ENCODE measurements at regions not wholly inside any gene's neighbourhood (a gene's known extent, or its start where the extent isn't known, plus 50 kb on each side); places are given as distances from the start of the nearest gene placed in this dataset.

DNA sequence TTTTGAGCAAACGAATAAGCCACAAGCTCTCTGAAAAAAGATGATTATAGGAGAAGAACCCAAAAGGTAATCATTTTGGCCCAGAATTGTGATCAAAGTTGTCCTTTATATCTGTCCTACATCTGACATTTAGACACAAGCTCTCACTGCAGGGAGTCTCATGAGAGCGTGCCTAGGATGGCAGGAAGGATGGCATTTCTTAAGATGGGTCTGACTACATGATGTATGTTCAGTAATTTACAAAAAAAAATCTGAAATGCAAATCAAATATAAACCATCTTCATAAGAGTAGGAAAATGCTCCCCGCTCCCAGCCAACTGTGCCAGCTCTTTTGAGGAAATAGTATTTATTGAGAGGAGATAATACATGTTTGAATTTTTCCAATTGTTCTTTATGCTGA is 81.0 kb upstream of the MBNL2 start:
- Histone ChIP-seq H3K36me3 (ENCODE audit: control insufficient read depth in 2 of 2, extremely low read depth in 1 of 2, insufficient read depth in 2 of 2, low read length in 2 of 2) (no peaks in the 10 kb centered on the region), H2AFZ (ENCODE audit: low read depth, low read length) (no peak overlapping the region), H3K9me3 (replicated peaks; ENCODE audit: control insufficient read depth, insufficient read depth, low read length) (no peaks in the 10 kb centered on the region), H3K27ac (ENCODE audit: insufficient read depth, low read depth, low read length) (no peak overlapping the region), H3K9ac (replicated peaks; ENCODE audit: extremely low read depth, insufficient read depth, low read length) (no peak overlapping the region), H3K79me2 (ENCODE audit: control insufficient read depth, insufficient read depth, low read length) (no peaks in the 10 kb centered on the region), H3K4me3 (replicated peaks in 1 of 3; ENCODE audit: insufficient read depth in 1 of 3, low read depth in 1 of 3, low read length in 3 of 3) (no peak overlapping the region), H3K4me1 (ENCODE audit: control insufficient read depth, extremely low read depth, insufficient read depth, low read length) (peaks cover 19% of the 10 kb centered on the region), H3K27me3 (ENCODE audit: control insufficient read depth in 2 of 2, insufficient read depth in 2 of 2, low read length in 2 of 2) (no peaks in the 10 kb centered on the region), H3K4me2 (ENCODE audit: insufficient read depth, low read length) (peak overlapping the region; percentile 80), H4K20me1 (replicated peaks; ENCODE audit: control insufficient read depth, extremely low read depth, insufficient read depth, low read length) (no peaks in the 10 kb centered on the region), H3K9me1 (replicated peaks; ENCODE audit: control insufficient read depth, extremely low read depth, insufficient read depth, low read length) (no peaks in the 10 kb centered on the region)
- CTCF ChIA-PET: interaction anchor here (0.6 to 4.0 kb wide), 17 partner anchors 11 to 218 kb away, joined by 3 to 44 read pairs (median 4); partner anchors contain the start of gene MBNL2
- FAIRE-seq (no peak), DNase-seq (ENCODE audit: low read depth, low spot score) (no peak)
- dilution Hi-C loops (cut with MboI; ENCODE audit: extremely low pct_ligation_motif_present, low sequenced_read_pairs): no loop called here
- intact Hi-C loops (cut with micrococcal nuclease): loop anchor here (1.0 to 2.0 kb wide), 2 partner anchors 26 to 54 kb away; no protein-coding TSS in a partner anchor
- BruUV-seq (replicated peaks): no TSS peak
- TF ChIP-seq GATA2 (IDR thresholded peaks at IDR 0.05; ENCODE audit: insufficient read depth, insufficient read length, low read depth, low read length): no peak
- TF ChIP-seq, protein P1, sequence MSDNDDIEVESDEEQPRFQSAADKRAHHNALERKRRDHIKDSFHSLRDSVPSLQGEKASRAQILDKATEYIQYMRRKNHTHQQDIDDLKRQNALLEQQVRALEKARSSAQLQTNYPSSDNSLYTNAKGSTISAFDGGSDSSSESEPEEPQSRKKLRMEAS (IDR thresholded peaks at IDR 0.05; ENCODE audit: insufficient read depth, insufficient read length): no peak
- TF ChIP-seq JUN (IDR thresholded peaks at IDR 0.05; ENCODE audit: borderline replicate concordance, insufficient read depth, insufficient read length, low read depth): no peak
- no peak for TF ChIP-seq MYC (IDR thresholded peaks at IDR 0.05; ENCODE audit: low read depth, low read length)
- no peak for TF ChIP-seq POLR2AphosphoS5 (IDR thresholded peaks at IDR 0.05; ENCODE audit: insufficient read depth, low read depth, low read length)
- TF ChIP-seq POLR2A (IDR thresholded peaks at IDR 0.05; ENCODE audit: low read depth, low read length): no peak
- TF ChIP-seq FOS (IDR thresholded peaks at IDR 0.05; ENCODE audit: borderline replicate concordance, insufficient read depth, low read length): no peak
- TF ChIP-seq EZH2 (IDR thresholded peaks at IDR 0.05; ENCODE audit: borderline replicate concordance, low read depth, low read length, severe bottlenecking): no peak
- TF ChIP-seq, protein P2, sequence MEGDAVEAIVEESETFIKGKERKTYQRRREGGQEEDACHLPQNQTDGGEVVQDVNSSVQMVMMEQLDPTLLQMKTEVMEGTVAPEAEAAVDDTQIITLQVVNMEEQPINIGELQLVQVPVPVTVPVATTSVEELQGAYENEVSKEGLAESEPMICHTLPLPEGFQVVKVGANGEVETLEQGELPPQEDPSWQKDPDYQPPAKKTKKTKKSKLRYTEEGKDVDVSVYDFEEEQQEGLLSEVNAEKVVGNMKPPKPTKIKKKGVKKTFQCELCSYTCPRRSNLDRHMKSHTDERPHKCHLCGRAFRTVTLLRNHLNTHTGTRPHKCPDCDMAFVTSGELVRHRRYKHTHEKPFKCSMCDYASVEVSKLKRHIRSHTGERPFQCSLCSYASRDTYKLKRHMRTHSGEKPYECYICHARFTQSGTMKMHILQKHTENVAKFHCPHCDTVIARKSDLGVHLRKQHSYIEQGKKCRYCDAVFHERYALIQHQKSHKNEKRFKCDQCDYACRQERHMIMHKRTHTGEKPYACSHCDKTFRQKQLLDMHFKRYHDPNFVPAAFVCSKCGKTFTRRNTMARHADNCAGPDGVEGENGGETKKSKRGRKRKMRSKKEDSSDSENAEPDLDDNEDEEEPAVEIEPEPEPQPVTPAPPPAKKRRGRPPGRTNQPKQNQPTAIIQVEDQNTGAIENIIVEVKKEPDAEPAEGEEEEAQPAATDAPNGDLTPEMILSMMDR (IDR thresholded peaks at IDR 0.05; ENCODE audit: extremely low read depth in 1 of 2, insufficient read depth in 1 of 2, low read depth in 1 of 2, low read length in 2 of 2): no peak
- POLR2A ChIA-PET: interaction anchor here (0.8 kb wide), 1 partner anchor 81 kb away, joined by 3 read pairs; the partner anchor contains the start of gene MBNL2

All from endothelial cell of umbilical vein (primary cell).